ENCODE measurements at regions not wholly inside any gene's neighbourhood (a gene's known extent, or its start where the extent isn't known, plus 50 kb on each side); places are given as distances from the start of the nearest gene placed in this dataset.

DNA sequence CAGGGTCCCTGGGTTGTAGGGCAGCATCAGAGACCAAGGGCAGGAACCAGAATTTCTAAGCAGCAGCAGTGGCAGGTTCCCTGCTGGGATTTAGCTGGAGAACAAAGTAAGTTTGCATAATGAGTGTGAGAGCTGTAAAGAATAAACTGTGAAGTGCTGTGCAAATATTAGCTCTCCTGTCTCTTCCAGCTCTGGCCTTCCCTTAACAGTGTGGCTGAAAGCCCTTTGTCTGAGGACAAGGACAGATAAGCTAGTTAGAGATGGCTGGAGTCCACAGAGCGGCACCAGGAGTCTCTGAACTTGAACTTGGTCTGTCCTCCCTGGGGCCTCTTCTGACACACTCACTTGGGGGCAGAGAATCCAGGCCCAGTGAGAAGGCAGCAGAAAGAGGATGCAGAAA lies 98.2 kb upstream of the WSCD1 start:
- CTCF ChIA-PET, result no interaction called here
- intact Hi-C loops (cut with micrococcal nuclease) (no loop called here), dilution Hi-C loops (cut with HindIII; ENCODE audit: low sequenced_read_pairs, unreplicated experiment) (no loop called here), in situ Hi-C loops (cut with MboI; ENCODE audit: low sequenced_read_pairs) (no loop called here)
- DNase-seq (no peak), ATAC-seq (ENCODE audit: low read depth) (no peak)
- Histone ChIP-seq H3K4me1 (ENCODE audit: control insufficient read depth, insufficient read depth, low read length) (no peaks in the 10 kb centered on the region), H3K4ac (ENCODE audit: low read depth, low read length) (no peak overlapping the region), H3K27ac (ENCODE audit: insufficient read depth, low read length) (no peak overlapping the region), H3K36me3 (ENCODE audit: control insufficient read depth, insufficient read depth, low read length) (no peaks in the 10 kb centered on the region), H3K9ac (ENCODE audit: low read depth, low read length) (no peak overlapping the region), H3K4me3 (ENCODE audit: insufficient read depth, low read depth, low read length) (no peak overlapping the region), H4K8ac (ENCODE audit: low read depth in 2 of 2, low read length in 2 of 2) (no peak overlapping the region), H3K14ac (replicated peaks; ENCODE audit: low read depth, low read length) (no peak overlapping the region), H4K20me1 (ENCODE audit: insufficient read depth, low read length) (no peaks in the 10 kb centered on the region), H2AK9ac (replicated peaks; ENCODE audit: low read depth, low read length, poor library complexity) (no peak overlapping the region), H3K18ac (ENCODE audit: low read depth, low read length) (no peak overlapping the region), H2BK20ac (ENCODE audit: low read depth, low read length) (no peak overlapping the region), H3K27me3 (ENCODE audit: control insufficient read depth, insufficient read depth, low read length) (no peaks in the 10 kb centered on the region), H3K79me1 (ENCODE audit: low read depth in 1 of 2, low read length in 2 of 2) (no peaks in the 10 kb centered on the region), H3K9me3 (ENCODE audit: control insufficient read depth, insufficient read depth, low read length) (peaks cover 16% of the 10 kb centered on the region), H2AFZ (replicated peaks; ENCODE audit: low read length, poor library complexity) (no peak overlapping the region), H3K4me2 (ENCODE audit: low read depth, low read length) (no peak overlapping the region), H2BK5ac (ENCODE audit: low read depth, low read length, poor library complexity, severe bottlenecking) (no peak overlapping the region), H4K5ac (ENCODE audit: low read depth, low read length) (no peak overlapping the region), H4K91ac (ENCODE audit: insufficient read depth, low read depth, low read length) (no peak overlapping the region), H3K9me1 (ENCODE audit: insufficient read depth, low read length) (no peaks in the 10 kb centered on the region), H2BK15ac (ENCODE audit: low read depth, low read length) (no peak overlapping the region), H2AK5ac (ENCODE audit: low read depth, low read length) (no peak overlapping the region), H3K23ac (ENCODE audit: low read depth, low read length) (no peak overlapping the region), H3K56ac (ENCODE audit: extremely low read depth, insufficient read depth, low read length) (no peak overlapping the region), H2BK120ac (ENCODE audit: low read depth, low read length) (no peak overlapping the region)
- no TSS peak for BruUV-seq (replicated peaks)
- WGBS, 2 experiments (ENCODE audit: extremely low coverage in 2 of 2, insufficient read length in 1 of 2), result 56% methylated on average over 1 of the region's 1 CpG; no CpG with 5 or more reads in 1 of the 2 experiments
- no peak for TF ChIP-seq MAZ (IDR thresholded peaks at IDR 0.05; ENCODE audit: borderline replicate concordance, low read depth, low read length)
- POLR2A ChIA-PET (ENCODE audit: unreplicated experiment), result no interaction called here
